IMR-90 (cell line): ENCODE measurements at regions not wholly inside any gene's neighbourhood (a gene's known extent, or its start where the extent isn't known, plus 50 kb on each side); places are given as distances from the start of the nearest gene placed in this dataset.

Experiments
- ATAC-seq: fragments of 200-7000 bp; cut with Tn5 transposase; 2 replicates; pipeline ENCODE4 v1.9.1; 2020; ENCODE audit warnings: low read depth, mild to moderate bottlenecking, moderate library complexity
- BruUV-seq: library from RNA; stranded (reverse); fragments of 400-500 nt; replicated peaks from 2 replicates; lab custom pipeline; 2021; lab: Mats Ljungman, UMichigan
- CTCF ChIA-PET: fragments of 300-600 bp; formaldehyde crosslinking; extraction: SDS; loops from one replicate; lab custom pipeline; 2021; ENCODE audit warnings: antibody characterized with exemption; lab: Yijun Ruan, JAX
- POLR2A ChIA-PET: fragments of 300-600 bp; sonication (Branson Sonifier 250); formaldehyde crosslinking; loops from one replicate; lab custom pipeline; 2022; ENCODE audit warnings: antibody characterized with exemption; ENCODE audit not compliant: unreplicated experiment; lab: Charles Lee
- DNase-seq: peaks from one replicate; pipeline ENCODE4 v3.0.0; 2013
- H2AFZ ChIP-seq: replicated peaks from 2 replicates; pipeline ENCODE3; 2013; ENCODE audit warnings: low read length, mild to moderate bottlenecking; ENCODE audit not compliant: poor library complexity
- H2AK5ac ChIP-seq: 2 replicates; pipeline ENCODE4 v1.6.1; 2013; ENCODE audit warnings: low read depth, low read length, inconsistent platforms
- H2AK9ac ChIP-seq: replicated peaks from 2 replicates; pipeline ENCODE3; 2013; ENCODE audit warnings: mild to moderate bottlenecking, low read depth, low read length, moderate library complexity; ENCODE audit not compliant: poor library complexity
- H2BK120ac ChIP-seq: 2 replicates; pipeline ENCODE4 v1.6.1; 2013; ENCODE audit warnings: low read depth, low read length, inconsistent platforms
- H2BK15ac ChIP-seq: 3 replicates; pipeline ENCODE4 v1.6.1; 2013; ENCODE audit warnings: low read depth, low read length, inconsistent platforms
- H2BK20ac ChIP-seq: 2 replicates; pipeline ENCODE4 v1.6.1; 2013; ENCODE audit warnings: low read depth, mild to moderate bottlenecking, inconsistent platforms, low read length, moderate library complexity
- H2BK5ac ChIP-seq: 2 replicates; pipeline ENCODE4 v1.6.1; 2013; ENCODE audit warnings: mild to moderate bottlenecking, low read depth, low read length, inconsistent platforms; ENCODE audit not compliant: poor library complexity, severe bottlenecking
- H3K14ac ChIP-seq: replicated peaks from 2 replicates; pipeline ENCODE4 v1.6.1; 2013; ENCODE audit warnings: low read depth, low read length, inconsistent platforms
- H3K18ac ChIP-seq: 2 replicates; pipeline ENCODE4 v1.6.1; 2013; ENCODE audit warnings: low read depth, low read length, control low read depth
- H3K23ac ChIP-seq: 2 replicates; pipeline ENCODE4 v1.6.1; 2013; ENCODE audit warnings: low read depth, low read length, inconsistent platforms
- H3K27ac ChIP-seq: 2 replicates; pipeline ENCODE4 v1.5.1; 2013; ENCODE audit warnings: mild to moderate bottlenecking, control low read depth, low read length; ENCODE audit not compliant: insufficient read depth
- H3K27me3 ChIP-seq: 2 replicates; pipeline ENCODE4 v1.6.1; 2013; ENCODE audit warnings: low read length; ENCODE audit not compliant: control insufficient read depth, insufficient read depth
- H3K36me3 ChIP-seq: 2 replicates; pipeline ENCODE4 v1.6.1; 2013; ENCODE audit warnings: low read length, mixed read lengths; ENCODE audit not compliant: control insufficient read depth, insufficient read depth
- H3K4ac ChIP-seq: 2 replicates; pipeline ENCODE4 v1.6.1; 2013; ENCODE audit warnings: low read depth, low read length, inconsistent platforms
- H3K4me1 ChIP-seq: 2 replicates; pipeline ENCODE4 v1.6.1; 2013; ENCODE audit warnings: low read length, mixed read lengths; ENCODE audit not compliant: control insufficient read depth, insufficient read depth
- H3K4me2 ChIP-seq: 2 replicates; pipeline ENCODE4 v1.6.1; 2013; ENCODE audit warnings: low read depth, mild to moderate bottlenecking, control low read depth, low read length, moderate library complexity
- H3K4me3 ChIP-seq: 2 replicates; pipeline ENCODE4 v1.5.1; 2013; ENCODE audit warnings: low read depth, mild to moderate bottlenecking, control low read depth, low read length, moderate library complexity; ENCODE audit not compliant: insufficient read depth
- H3K56ac ChIP-seq: 2 replicates; pipeline ENCODE4 v1.6.1; 2013; ENCODE audit warnings: low read length, inconsistent platforms; ENCODE audit not compliant: insufficient read depth; ENCODE audit errors: extremely low read depth
- H3K79me1 ChIP-seq, 2 experiments: 2 replicates each; pipeline ENCODE4 v1.6.1; 2013; ENCODE audit warnings: low read length in 2 of 2, inconsistent platforms in 1 of 2, low read depth in 1 of 2
- H3K9ac ChIP-seq: 2 replicates; pipeline ENCODE4 v1.6.1; 2013; ENCODE audit warnings: low read depth, low read length, control low read depth
- H3K9me1 ChIP-seq: 2 replicates; pipeline ENCODE4 v1.6.1; 2013; ENCODE audit warnings: low read length, inconsistent platforms; ENCODE audit not compliant: insufficient read depth
- H3K9me3 ChIP-seq: 2 replicates; pipeline ENCODE4 v1.6.1; 2013; ENCODE audit warnings: low read length; ENCODE audit not compliant: control insufficient read depth, insufficient read depth
- H4K20me1 ChIP-seq: 2 replicates; pipeline ENCODE4 v1.6.1; 2013; ENCODE audit warnings: low read length, inconsistent platforms; ENCODE audit not compliant: insufficient read depth
- H4K5ac ChIP-seq: 2 replicates; pipeline ENCODE4 v1.6.1; 2013; ENCODE audit warnings: mild to moderate bottlenecking, low read depth, low read length, control low read depth
- H4K8ac ChIP-seq, 2 experiments: 2 replicates each; pipeline ENCODE4 v1.6.1; 2013; ENCODE audit warnings: low read depth in 2 of 2, low read length in 2 of 2, control low read depth in 1 of 2, inconsistent platforms in 1 of 2
- H4K91ac ChIP-seq: 2 replicates; pipeline ENCODE4 v1.6.1; 2013; ENCODE audit warnings: low read depth, low read length, inconsistent platforms; ENCODE audit not compliant: insufficient read depth
- BHLHE40 ChIP-seq: fragments of 150-350 bp; IDR thresholded peaks from 2 replicates; pipeline ENCODE4 v1.6.1; 2016; ENCODE audit warnings: mild to moderate bottlenecking, low read depth, low read length
- CHD1 ChIP-seq: IDR thresholded peaks from 2 replicates; pipeline ENCODE4 v1.6.1; 2012; ENCODE audit warnings: low read depth, low read length, improper control_type of control experiment
- CTCF ChIP-seq: conservative IDR thresholded peaks from 2 replicates; pipeline ENCODE4 v1.5.1; 2012; ENCODE audit warnings: mild to moderate bottlenecking, low read depth, low read length, improper control_type of control experiment
- ELK1 ChIP-seq: fragments of 150-350 bp; IDR thresholded peaks from 2 replicates; pipeline ENCODE4 v1.6.1; 2016; ENCODE audit warnings: low read depth, mild to moderate bottlenecking, low read length, moderate library complexity, borderline replicate concordance
- MAZ ChIP-seq: IDR thresholded peaks from 2 replicates; pipeline ENCODE4 v1.6.1; 2012; ENCODE audit warnings: low read depth, mild to moderate bottlenecking, low read length, improper control_type of control experiment, moderate library complexity, borderline replicate concordance
- RCOR1 ChIP-seq: IDR thresholded peaks from 2 replicates; pipeline ENCODE4 v1.6.1; 2012; ENCODE audit warnings: mild to moderate bottlenecking, low read length, improper control_type of control experiment; ENCODE audit not compliant: insufficient replicate concordance
- SMC3 ChIP-seq: fragments of 150-350 bp; IDR thresholded peaks from 2 replicates; pipeline ENCODE4 v1.6.1; 2016; ENCODE audit warnings: low read depth, mild to moderate bottlenecking, antibody characterized with exemption, low read length, moderate library complexity
- USF2 ChIP-seq: fragments of 150-350 bp; IDR thresholded peaks from 2 replicates; pipeline ENCODE4 v1.6.1; 2017; ENCODE audit warnings: mild to moderate bottlenecking, antibody characterized with exemption, low read length, low read depth
- WGBS, 2 experiments: methylation state at CpG; one replicate each; pipeline versions ENCODE4 v1.1.5 to v1.1.7; 2013; ENCODE audit warnings: missing lambda C conversion rate in 2 of 2; ENCODE audit not compliant: insufficient read length in 1 of 2; ENCODE audit errors: extremely low coverage in 2 of 2; 5-methylcytosine and 5-hydroxymethylcytosine counted together
- dilution Hi-C: fragments of 300-500 bp; cut with HindIII; formaldehyde crosslinking; loops from one replicate; pipeline ENCODE4 v1.14.3; 2018; ENCODE audit warnings: low sequenced_read_pairs; ENCODE audit not compliant: unreplicated experiment
- in situ Hi-C: fragments of 300-500 bp; cut with MboI; formaldehyde crosslinking; loops from 3 replicates; pipeline ENCODE4 v1.14.3; 2019; ENCODE audit warnings: low sequenced_read_pairs, inconsistent platforms, mixed read lengths
- intact Hi-C: fragments of 100-400 bp; cut with micrococcal nuclease; formaldehyde crosslinking; loops from 2 replicates; pipeline ENCODE4 v1.10.0; 2022

GRCh38 chr3:107861904-107862303 lies 228.9 kb downstream of the CD47 start:
- H2BK5ac ChIP-seq: no peak overlapping the region
- H2AFZ ChIP-seq: no peak overlapping the region
- H3K36me3 ChIP-seq: no peaks in the 10 kb centered on the region
- H3K18ac ChIP-seq: no peak overlapping the region
- H3K79me1 ChIP-seq: no peaks in the 10 kb centered on the region
- H3K56ac ChIP-seq: no peak overlapping the region
- no peak overlapping the region for H4K5ac ChIP-seq
- no peak overlapping the region for H3K4ac ChIP-seq
- DNase-seq: no peak
- H2BK20ac ChIP-seq: no peak overlapping the region
- H3K27ac ChIP-seq: no peak overlapping the region
- no peak for TF ChIP-seq MAZ
- TF ChIP-seq CHD1: no peak
- TF ChIP-seq BHLHE40: no peak
- TF ChIP-seq SMC3: no peak
- TF ChIP-seq USF2: no peak
- TF ChIP-seq CTCF: no peak
- TF ChIP-seq RCOR1: no peak
- TF ChIP-seq ELK1: no peak
- CTCF ChIA-PET: interaction anchor here (1.1 kb wide), 1 partner anchor 23 kb away, joined by 3 read pairs; no protein-coding TSS in a partner anchor
- in situ Hi-C loops: no loop called here
- dilution Hi-C loops: no loop called here
- no peaks in the 10 kb centered on the region for H3K9me1 ChIP-seq
- intact Hi-C loops: no loop called here
- H2AK5ac ChIP-seq: no peak overlapping the region
- no peaks in the 10 kb centered on the region for H3K9me3 ChIP-seq
- H3K4me2 ChIP-seq: no peak overlapping the region
- POLR2A ChIA-PET: no interaction called here
- no peaks in the 10 kb centered on the region for H3K4me1 ChIP-seq
- no peak overlapping the region for H3K9ac ChIP-seq
- H4K91ac ChIP-seq: no peak overlapping the region
- H2BK15ac ChIP-seq: no peak overlapping the region
- no peak overlapping the region for H2BK120ac ChIP-seq
- no CpG with 5 or more reads among the region's 3 CpGs for WGBS, 2 experiments
- no peak overlapping the region for H3K4me3 ChIP-seq
- ATAC-seq: no peak
- H2AK9ac ChIP-seq: no peak overlapping the region
- no peak overlapping the region for H3K14ac ChIP-seq
- H3K27me3 ChIP-seq: no peaks in the 10 kb centered on the region; the same call in 1 of the 2 replicates
- no TSS peak for BruUV-seq
- no peak overlapping the region for H4K8ac ChIP-seq
- H4K20me1 ChIP-seq: no peaks in the 10 kb centered on the region
- H3K23ac ChIP-seq: no peak overlapping the region
